ENCODE measurements at regions not wholly inside any gene's neighbourhood (a gene's known extent, or its start where the extent isn't known, plus 50 kb on each side); places are given as distances from the start of the nearest gene placed in this dataset.
A peak's percentile ranks its signal among the peaks of the same experiment; 100 is the strongest.

DNA sequence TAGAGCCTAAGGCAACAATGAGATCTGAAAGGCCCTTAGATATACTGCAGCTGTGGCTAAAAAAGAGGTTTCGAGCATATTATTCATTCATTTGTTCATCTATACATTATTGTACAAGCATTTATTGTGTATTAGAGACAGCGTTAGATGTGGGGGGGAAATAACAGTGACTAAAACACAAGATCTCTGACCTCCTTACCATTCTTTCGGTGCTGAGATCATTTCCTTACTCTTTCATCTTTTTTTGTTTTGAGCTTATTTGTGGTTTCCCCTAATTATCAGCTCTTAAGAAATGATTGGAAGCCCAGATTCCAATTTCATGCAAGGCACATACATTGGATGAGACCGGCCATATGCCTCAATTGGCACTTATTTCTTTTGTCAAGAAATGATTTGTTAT, 113.2 kb downstream of the SEC61B start:
- no peak for DNase-seq

DNA sequence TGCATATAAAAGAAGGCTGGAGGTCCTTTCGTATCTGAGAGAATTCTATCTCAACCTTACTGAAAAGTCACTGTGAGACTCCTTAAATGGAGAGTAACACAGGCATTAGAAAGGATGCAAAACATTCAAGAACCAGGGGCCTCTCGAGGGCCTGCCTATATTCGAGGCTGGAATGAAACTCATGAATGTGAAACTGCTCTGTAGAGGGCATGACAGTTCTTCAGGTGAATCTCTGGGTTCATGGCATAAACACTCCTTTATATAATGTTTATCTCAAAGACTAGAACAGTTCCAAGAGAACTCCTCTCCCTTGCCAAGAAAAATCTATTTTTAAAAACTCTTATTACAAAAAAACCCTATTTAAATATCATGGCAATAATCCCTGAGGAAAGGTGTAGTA, 113.9 kb downstream of the SEC61B start:
- no peak for DNase-seq

DNA sequence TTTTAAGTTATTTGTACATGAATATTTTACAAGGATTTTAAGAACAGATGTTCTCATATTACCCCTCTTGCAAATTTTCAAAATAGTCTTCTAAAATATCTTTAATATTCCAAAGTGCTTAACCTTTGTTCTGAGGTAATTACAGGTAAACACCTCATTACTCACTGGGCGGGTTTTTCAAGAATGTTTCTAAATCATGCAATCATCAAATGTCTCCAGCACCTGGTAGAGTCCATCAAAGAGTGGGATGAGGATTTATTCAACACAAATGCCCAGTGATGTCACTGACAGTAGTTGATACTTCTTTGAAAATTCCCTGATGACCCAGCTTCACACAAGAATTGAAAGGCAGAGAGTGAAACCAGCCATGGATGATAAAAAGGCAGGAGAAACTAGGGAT, 114.4 kb downstream of the SEC61B start:
- no peak for DNase-seq

DNA sequence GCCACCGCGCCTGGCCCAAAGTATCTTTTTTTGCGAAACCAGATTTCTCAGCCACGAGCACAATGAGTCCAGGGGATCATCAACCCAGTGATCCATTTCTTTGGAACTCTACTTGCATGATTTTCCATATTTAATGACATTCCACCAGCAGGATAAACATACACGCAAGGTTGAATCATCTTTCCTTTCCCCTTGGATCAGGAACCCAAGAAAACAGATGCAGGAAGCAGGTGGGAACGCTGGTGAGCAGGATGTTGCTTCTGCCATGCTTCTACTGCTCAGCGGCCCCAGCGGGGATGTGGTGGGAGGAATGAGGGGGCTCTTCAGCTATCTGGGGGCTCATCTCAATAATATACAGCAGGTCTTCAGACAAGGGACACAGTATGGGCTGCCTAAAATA, 118.2 kb downstream of the SEC61B start:
- DNase-seq = no peak

DNA sequence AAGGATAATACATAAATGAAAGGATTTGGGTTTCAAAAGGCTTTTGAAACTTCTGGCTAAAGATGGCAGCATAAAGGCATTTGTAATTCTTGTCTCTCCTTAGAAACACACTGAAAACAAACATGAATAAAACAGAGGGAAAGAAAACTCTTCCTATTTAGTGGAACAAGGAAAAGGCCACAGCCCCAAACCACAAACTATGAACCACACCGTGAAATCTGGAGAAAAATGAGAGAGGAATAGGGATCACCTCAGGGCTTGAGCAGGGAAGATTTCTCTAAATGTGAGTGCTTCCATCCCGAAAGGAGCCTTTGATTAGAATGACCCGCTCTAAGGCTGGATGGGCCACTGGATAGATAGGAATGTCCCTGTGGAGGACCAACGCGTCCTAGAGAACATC, 119.6 kb downstream of the SEC61B start:
- no peak for DNase-seq

DNA sequence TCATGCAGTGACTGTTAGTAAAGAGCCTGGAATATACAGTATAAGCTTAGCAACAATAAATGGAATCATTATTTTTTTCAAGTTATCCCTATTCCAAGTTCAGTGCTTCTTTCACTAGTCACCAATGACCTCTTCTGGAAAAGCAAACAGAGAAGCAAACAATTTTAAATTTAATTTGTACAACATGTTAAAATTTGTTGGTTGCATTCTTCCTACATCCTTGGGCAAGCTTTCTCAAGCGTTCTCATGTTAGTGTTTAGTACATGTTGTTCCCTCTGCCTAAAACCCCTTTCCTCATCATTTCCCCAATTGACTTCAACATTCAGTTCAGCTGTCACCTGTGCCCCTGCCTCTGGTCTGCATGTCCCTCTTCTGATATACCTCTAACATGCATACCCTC, 123.4 kb downstream of the SEC61B start:
- DNase-seq = no peak

DNA sequence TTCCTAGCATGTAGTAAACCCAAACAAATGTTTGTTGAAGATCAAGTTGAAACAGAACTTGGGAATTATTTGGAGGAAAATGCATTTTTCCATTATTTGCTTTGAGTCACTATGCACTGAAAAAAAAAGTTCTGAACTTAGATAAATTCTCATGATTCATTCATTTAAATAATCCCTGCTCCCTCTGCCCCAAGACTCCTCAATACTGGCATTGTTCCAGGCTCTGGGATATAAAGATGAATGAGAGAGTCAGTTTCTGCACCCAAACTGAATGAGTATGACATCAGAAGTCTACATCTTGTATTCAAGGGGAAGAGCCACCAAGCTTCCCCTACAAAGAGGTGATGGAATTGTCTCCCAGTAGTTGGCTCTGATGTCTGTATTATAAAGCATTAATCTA, 123.9 kb downstream of the SEC61B start:
- DNase-seq = no peak

DNA sequence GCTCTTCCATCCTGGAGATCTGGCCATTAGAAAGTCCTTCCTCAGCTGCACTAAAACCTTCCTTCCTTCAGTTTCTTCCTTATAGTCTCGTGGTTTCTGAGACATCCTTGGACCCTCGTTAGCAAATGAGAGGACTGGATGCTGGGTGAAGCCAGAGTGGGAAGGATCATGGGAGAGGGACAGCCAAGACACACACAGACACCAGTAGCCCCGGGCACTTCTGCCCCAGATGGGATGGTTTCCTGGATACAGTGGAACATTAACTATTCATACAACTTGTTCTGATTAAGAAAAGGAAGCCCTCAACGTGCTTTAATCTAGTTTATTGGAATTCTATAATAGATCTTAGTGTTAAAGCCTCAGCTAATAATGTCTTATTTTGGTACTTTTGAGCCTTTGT, 125.5 kb downstream of the SEC61B start:
- no peak for DNase-seq

DNA sequence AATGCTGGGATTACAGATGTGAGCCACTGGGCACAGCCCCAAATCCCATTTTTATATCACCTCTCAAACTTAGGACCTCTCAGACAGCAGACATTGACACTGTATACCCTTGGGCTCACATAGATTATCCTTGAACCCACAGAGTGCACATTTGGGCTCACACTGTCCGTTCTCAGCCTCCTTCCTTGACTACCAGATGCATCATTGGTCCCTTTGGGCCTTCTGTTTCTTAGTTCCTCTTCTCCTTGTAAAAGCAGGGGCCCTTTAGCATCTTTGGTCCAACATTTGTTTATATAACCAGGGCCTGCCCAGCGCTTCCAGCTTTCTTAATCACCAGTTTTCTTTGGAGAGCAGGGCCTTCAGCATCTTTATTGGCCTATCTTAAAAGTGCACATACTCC, 126.2 kb downstream of the SEC61B start:
- no peak for DNase-seq

DNA sequence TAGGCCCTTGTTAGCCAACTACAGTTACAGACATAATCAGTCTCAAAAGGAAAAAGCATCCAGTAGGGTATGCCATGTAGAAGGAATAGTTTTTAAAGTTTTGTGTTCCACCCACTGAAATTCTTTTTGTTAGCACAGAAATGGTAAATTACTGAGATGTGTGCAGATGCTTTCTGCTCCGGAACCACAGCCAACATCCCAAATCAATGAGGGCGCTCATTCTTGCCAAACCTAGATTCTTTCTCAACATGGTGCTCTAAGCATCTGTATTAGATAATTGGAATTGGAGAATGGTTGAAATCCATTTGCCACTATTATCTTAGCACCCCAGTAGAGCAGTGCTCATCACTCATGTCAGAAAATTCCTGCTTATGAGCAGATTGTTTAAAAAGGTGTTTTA, 127.8 kb downstream of the SEC61B start:
- no peak for DNase-seq

DNA sequence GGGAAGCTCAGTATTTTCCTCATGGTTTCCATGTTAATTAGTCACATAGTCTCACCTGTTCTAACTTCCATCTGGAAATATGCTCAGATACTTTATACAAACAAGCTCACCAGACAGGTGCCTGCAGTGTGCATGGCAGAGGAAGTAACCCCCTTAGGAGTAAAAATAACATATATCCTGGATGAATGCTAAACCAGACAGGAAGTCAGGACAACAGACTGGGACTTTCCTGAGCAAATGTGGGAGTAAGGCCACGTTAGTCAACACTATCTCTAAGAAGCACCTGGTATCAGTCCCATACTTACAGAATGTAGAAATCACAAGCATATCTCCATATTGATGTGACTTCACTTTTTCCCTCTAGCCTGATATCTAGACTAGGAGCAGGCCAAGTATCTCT, 128.4 kb downstream of the SEC61B start:
- DNase-seq = no peak

DNA sequence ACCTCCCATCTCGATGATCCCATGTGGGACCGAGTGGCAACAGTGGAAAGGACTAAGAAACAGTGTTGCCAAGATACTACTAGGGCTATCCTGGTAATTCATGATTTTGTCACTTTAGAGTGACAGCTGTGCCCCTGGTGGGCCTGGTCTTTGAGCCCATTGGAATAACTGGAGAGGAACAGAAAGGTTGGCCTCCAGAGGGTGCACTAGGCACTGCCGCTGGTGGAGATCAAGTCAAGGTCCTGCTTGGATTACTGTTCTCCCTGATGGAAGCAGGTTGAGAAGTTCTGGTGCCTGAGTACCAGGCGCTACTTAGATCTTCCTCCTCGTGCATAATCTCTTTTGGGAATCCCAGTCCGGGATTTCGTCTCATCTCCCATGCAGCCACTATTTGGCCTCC, 129.6 kb downstream of the SEC61B start:
- peak; percentile 3 for DNase-seq

DNA sequence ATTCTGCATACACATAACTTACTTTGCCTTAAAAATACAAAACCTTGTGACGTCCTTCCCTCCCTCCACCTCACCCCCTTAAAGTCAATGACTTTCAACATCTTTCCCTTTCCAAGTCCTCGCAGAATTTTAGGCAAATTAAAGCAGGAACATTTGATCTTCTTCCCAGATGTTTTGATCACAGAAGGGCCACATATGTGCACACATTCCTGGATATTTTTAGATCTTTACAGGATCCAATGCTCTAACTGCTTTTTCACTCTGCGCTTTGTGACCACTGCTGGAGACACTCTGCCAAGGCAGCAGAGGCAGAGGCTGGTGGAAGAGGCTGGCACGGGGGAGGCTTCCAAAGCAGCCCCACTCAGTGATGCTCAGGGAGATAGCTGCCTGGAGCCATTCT, 130.7 kb downstream of the SEC61B start:
- no peak for DNase-seq

DNA sequence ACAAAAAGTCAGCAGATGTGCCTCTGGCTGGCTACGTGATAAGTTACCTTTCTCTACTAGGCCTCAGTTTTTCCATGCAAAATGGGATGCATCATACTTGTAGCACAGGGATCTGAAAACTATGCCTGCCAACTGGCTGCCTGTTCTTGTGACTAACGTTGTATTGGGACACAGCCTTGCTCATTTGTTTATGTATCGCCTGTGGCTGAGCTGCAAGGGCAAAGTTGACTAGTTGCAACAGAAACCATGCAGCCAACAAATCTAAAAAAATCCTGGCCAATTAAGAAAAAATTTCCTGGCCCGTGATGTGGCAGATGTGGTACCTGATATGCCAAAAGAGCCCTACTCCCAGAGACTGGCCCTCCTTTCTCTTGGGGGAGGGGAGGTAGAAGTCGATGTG, 131.3 kb downstream of the SEC61B start:
- DNase-seq = no peak

DNA sequence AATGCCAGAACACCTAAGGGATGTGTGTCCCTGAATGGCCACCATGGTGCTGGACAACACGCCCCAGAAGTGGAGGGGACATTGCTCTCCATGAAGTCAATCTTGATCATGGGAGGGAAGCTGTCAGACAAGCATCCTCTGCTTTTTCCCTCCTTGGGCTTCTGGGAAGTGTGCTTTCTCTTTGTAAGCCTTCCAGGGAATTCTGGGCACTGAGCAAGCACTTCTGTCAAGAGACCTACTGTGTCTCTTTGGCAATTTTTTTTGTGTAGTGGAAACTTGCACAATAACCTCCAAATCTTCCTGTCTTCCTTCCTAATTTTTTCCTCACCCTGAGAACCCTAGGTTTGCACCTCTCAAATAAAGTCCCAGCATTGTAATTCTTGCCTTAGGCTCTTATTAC, 132.0 kb downstream of the SEC61B start:
- DNase-seq = no peak

DNA sequence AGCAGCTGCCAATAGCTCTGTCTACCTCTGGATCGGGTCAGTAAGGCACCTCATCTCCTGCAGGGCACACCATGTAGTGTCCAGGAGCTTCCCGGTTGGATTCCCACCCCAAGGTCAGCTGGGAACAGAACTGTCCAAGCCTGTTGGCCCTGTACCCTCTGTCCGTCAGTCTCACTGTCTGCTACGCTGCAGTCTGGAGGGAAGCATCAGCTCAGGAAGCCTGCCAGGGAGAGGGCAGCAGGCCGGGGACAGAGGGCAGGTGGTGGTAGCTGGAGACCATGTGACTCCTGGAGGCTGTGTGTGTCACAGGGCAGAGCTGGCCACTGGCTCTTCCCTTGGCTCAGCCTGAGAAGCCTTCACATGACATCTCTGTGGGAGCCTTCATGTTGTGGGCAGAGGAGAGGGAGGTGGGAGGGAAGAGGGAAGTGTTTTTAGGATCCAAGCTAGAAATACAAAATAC, 134.5 kb downstream of the SEC61B start:
- no peak for DNase-seq

DNA sequence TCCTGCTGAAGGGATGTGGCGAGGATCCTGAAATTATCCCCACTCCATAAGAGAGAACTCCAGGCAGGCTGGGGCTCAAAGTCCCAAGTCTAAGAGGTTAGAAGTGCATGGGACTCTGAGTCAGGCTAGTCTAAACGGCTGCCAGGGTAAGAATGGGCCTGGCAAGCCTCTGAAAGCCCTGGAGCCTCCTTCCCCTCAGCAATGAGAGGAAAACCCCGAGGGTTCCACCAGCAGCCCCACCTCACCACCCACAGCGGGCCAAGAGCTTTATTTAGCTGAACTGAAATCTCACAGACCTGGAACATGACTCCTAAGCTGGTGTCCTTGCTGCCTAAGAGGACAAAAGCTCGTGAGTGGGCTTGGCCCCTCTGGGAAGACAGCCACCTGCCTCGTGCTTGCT, 135.5 kb downstream of the SEC61B start:
- no peak for DNase-seq

DNA sequence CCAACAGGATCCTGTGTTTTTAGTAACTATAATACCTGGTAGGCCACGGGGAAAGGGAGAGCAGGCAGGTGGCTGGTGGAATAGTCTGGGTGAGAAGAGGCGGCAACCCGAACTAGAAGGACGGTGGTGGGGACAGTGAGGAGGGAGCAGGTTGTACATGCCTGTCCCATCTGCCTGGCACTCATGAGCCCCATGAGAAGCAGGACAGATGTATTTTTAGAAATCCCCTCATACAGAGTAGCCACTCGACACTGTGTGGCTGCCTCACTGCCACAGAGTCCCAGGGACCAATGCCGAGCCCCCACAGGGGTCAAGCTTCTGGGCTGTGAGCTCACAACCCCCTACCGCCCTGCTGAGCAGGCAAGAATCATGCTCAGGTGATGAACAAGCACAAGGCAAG, 136.6 kb downstream of the SEC61B start:
- no peak for DNase-seq

DNA sequence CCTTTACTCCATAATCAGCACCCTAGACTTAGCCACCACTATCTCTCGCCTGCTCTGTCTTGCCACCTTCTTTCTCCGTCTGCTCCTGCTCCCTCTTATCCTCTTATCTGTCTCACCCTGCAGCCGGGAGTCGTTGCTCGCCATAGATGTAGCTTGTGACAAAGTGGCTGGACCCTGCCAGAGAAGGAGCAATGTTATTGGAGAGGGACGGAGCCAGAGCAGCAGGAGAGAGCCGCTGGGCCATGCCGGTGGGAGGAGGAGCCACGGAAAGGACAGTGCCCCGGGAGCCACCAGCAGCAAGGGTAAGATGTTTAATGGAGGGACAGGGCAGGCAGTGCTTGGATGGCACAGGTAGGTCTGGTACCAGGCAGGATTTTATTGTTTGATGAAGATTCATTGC, 137.3 kb downstream of the SEC61B start:
- DNase-seq = no peak

DNA sequence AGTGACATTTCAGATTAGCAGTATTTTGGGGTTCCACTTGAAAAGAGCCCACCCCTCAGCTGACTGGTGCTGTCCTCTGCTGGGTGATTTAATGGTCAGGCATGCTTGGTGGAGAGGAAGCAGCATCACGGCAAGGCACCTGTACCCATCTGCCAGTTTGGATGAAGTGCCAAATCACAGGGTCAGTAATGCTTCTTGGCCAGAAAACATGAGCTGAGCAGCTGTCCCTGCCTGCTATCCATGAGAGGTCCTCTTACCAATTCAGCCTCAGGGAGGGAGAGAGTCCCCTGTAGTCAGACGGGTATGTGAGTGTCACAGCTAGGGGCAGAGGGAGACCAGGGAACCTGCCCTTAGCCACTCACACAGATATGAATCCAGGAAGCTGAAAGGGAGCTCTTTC, 137.9 kb downstream of the SEC61B start:
- no peak for DNase-seq

DNA sequence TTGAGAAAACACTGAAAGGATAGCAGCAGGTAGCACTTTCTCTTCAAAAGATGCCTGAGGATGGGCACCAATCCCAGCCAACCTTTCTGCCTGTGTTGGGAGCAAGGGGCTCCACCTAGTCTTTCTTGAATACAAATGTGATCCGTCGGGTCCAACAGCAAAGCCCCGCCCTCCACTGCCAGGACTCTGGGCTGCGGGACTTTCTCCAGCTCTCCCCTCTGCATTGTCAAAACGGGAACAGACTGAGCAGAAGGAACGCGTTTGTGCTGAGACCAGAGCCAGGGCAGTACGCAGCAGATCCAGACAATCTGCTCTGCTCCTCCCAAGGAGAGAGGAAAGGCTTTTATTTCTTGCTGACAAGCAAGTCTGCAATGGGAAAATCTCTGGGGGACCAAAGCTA, 139.7 kb downstream of the SEC61B start:
- no peak for DNase-seq

DNA sequence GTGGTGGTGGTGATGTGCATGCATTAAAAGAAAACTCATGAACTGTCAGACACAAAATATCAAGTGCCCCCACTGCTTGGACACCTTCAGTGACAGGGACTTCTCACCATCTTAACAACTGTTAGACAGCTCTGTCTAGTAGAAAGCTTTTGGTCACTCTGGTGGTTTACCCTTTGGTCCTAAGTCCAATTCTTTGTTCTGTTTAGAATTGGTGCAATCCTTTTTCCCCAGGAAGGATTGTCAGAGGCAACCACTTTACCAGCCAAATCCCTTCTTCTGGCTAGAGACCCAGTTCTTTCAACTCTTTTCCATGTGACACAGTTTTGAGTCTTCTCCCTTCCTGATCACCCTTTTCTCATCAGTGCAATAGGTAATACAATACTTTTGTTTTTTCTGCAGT, 140.2 kb downstream of the SEC61B start:
- DNase-seq = no peak

DNA sequence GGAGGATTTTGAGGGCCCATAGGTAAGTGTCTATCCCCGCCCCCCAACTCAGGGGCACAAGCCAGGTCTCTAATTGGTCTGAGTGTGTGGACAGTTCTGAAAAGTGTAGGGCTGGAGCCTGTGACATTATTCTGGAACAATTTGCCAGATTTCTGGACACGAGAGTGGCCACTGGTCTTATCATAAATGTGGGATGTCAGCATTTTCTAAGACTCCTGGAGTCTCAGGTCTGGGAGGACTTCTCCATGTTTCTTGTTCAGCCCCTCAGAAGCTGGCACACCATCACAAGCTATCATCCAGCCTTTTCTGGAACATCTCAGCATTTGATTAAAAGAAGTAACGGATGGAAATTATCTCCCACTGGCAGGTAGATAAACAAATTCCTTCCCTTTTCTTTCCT, 141.4 kb downstream of the SEC61B start:
- DNase-seq = no peak

DNA sequence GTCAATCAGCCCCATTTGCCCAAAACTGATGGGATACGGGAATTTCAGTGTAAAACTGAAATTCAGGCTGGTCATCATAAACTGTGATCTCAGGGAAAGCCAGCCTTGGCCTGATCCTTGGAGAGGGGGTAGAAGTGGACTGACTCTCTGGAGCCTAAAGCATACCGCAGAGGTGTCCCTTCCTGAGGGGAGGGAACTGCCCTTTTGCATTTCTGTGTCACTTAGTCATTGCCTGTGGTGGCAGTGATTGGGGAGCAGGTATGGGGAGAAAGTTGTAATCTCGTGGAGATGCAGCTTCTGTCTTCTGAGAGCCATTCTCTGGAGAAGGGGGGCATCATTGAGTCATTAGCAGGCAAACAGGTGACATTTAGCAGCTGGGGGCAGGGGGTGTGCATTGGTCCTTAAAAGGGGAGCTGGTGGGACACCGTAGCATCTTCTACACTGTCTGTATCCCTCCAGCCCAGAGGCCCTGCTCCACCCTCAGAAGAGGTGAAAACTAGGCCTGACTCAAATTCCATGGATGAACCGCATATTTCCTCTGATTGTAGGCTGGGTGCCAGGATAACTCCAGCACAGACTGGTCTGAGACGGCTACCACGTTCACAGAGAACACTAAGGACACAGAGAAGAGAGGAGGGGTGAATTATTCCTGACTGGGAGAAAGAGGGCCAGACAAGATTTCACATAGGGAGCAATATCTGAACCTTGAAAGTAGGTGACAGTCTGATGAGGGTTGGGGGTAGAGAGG, 143.3 kb downstream of the SEC61B start:
- DNase-seq = no peak

DNA sequence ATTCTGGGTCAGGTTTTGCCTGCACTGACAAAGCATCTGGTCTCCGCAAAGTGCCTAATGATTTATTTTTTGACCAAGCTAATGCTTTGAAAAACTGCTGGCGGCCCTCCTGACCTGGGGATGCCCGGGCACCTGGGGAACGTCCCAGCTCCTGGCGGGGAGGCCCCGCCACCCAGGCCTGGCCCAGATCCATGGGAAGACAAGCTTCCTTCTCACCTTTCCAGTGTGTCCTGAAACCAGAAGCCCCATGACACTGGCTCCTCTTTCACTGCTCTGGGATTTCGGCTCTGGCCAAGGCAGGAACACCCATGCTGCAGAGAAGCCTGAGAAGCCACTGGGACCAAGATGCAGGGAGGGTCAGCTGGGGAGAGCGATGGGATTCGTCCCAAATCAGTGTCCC, 144.1 kb downstream of the SEC61B start:
- no peak for DNase-seq

DNA sequence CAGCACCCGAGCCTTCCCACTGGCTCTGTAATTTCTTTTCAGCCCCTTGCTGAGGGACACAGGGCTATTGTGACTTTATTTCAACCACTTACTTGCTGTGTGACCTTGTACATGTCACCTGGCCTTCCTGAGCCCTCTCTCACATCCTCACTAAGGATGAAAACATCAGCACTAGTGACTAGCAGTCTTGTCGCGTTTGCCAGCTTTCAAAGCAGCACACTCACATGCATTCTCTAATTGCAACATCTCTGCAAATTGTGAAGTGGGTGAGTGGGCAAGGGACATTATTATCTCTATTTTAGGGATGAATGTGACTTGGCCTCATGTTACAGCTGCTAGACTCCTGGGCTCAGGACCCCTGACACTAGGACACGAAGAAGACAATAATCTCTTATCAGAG, 144.5 kb downstream of the SEC61B start:
- DNase-seq = no peak

All from OCI-M1 (cell line).